RWPE2 (cell line): ENCODE measurements at regions not wholly inside any gene's neighbourhood (a gene's known extent, or its start where the extent isn't known, plus 50 kb on each side); places are given as distances from the start of the nearest gene placed in this dataset.
A peak's percentile ranks its signal among the peaks of the same experiment; 100 is the strongest.

Experiments
- ATAC-seq: fragments of 200-7000 bp; cut with Tn5 transposase; 3 replicates; pipeline ENCODE4 v1.9.1; 2021; ENCODE audit warnings: low read depth
- DNase-seq: peaks from one replicate; pipeline ENCODE4 v3.0.0-alpha.2; 2020; ENCODE audit warnings: low spot score
- H3K27ac ChIP-seq: fragments of 450-650 bp; 2 replicates; pipeline ENCODE4 v1.5.1; 2017; ENCODE audit warnings: mild to moderate bottlenecking; ENCODE audit not compliant: poor library complexity, severe bottlenecking
- H3K27me3 ChIP-seq: fragments of 250-450 bp; sonication (Bioruptor Pico); 2 replicates; pipeline ENCODE4 v1.5.1; 2021; ENCODE audit warnings: mild to moderate bottlenecking, moderate library complexity; ENCODE audit not compliant: insufficient read depth, poor library complexity, severe bottlenecking
- H3K36me3 ChIP-seq: fragments of 250-450 bp; sonication (Bioruptor Pico); 2 replicates; pipeline ENCODE4 v1.5.1; 2020; ENCODE audit warnings: low read depth, mild to moderate bottlenecking, moderate library complexity
- H3K4me1 ChIP-seq: fragments of 250-450 bp; sonication (Bioruptor Pico); 2 replicates; pipeline ENCODE4 v1.5.1; 2021; ENCODE audit warnings: mild to moderate bottlenecking, moderate library complexity; ENCODE audit not compliant: insufficient read depth, poor library complexity, severe bottlenecking
- H3K4me3 ChIP-seq: fragments of 250-450 bp; sonication (Bioruptor Pico); 2 replicates; pipeline ENCODE4 v1.5.1; 2021; ENCODE audit warnings: mild to moderate bottlenecking, moderate library complexity; ENCODE audit not compliant: severe bottlenecking
- H3K9me3 ChIP-seq: fragments of 250-450 bp; sonication (Bioruptor Pico); 2 replicates; pipeline ENCODE4 v1.5.1; 2021; ENCODE audit warnings: mild to moderate bottlenecking, moderate library complexity; ENCODE audit not compliant: severe bottlenecking
- TF ChIP-seq, protein P1 (sequence below): fragments of 450-650 bp; IDR thresholded peaks from one replicate; pipeline ENCODE4 v1.5.1; 2017; ENCODE audit warnings: mild to moderate bottlenecking, moderate library complexity; ENCODE audit not compliant: poor library complexity, severe bottlenecking

DNA sequence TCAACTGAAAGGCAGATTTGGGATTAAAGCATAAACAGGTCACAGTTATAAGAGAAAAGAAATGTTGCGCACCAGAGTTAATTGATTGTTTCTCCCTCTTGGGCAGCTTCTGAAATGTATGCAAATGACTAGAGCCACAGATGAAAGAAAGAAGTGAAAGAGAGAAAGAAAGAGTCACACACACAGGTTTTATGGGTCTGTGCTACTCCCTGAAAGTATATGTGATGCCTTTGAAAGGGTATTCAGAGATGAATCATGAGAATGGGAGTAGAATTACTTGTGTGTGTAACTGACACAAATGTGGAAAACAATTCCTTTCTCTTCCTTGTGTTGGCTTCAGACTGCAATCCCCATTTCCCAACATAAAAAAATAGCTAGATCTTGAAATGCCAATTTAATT is 196.9 kb downstream of the FOXA2 start:
- H3K9me3 ChIP-seq: peaks cover 2% of the 10 kb centered on the region
- H3K4me1 ChIP-seq: peaks cover 58% of the 10 kb centered on the region
- ATAC-seq (no peak), DNase-seq (no peak)
- H3K27ac ChIP-seq: peak overlapping the region; percentile 92
- TF ChIP-seq, protein P1, sequence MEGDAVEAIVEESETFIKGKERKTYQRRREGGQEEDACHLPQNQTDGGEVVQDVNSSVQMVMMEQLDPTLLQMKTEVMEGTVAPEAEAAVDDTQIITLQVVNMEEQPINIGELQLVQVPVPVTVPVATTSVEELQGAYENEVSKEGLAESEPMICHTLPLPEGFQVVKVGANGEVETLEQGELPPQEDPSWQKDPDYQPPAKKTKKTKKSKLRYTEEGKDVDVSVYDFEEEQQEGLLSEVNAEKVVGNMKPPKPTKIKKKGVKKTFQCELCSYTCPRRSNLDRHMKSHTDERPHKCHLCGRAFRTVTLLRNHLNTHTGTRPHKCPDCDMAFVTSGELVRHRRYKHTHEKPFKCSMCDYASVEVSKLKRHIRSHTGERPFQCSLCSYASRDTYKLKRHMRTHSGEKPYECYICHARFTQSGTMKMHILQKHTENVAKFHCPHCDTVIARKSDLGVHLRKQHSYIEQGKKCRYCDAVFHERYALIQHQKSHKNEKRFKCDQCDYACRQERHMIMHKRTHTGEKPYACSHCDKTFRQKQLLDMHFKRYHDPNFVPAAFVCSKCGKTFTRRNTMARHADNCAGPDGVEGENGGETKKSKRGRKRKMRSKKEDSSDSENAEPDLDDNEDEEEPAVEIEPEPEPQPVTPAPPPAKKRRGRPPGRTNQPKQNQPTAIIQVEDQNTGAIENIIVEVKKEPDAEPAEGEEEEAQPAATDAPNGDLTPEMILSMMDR: no peak
- H3K27me3 ChIP-seq: no peaks in the 10 kb centered on the region
- no peaks in the 10 kb centered on the region for H3K36me3 ChIP-seq
- H3K4me3 ChIP-seq: no peak overlapping the region

DNA sequence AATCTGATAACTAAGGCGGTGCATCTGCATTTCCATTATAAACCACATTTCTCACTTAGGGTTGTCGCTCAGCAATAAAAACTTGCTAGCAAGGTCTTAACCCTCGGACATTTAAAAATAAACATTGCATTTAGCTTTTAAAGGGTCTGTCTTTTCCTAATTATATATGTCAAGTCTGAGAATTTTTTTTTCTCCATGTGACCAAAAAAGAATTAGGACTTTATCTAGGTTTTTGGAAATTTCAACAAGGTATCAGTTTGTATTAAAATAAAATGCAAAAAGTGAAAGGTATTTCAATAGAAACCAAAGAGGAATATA is 198.1 kb downstream of the FOXA2 start:
- H3K4me3 ChIP-seq: no peak overlapping the region
- no peaks in the 10 kb centered on the region for H3K27me3 ChIP-seq
- H3K9me3 ChIP-seq: peaks cover 2% of the 10 kb centered on the region
- H3K4me1 ChIP-seq: peaks cover 61% of the 10 kb centered on the region
- TF ChIP-seq, protein P1: peak; percentile 53
- ATAC-seq (no peak), DNase-seq (no peak)
- no peak overlapping the region for H3K27ac ChIP-seq
- no peaks in the 10 kb centered on the region for H3K36me3 ChIP-seq

DNA sequence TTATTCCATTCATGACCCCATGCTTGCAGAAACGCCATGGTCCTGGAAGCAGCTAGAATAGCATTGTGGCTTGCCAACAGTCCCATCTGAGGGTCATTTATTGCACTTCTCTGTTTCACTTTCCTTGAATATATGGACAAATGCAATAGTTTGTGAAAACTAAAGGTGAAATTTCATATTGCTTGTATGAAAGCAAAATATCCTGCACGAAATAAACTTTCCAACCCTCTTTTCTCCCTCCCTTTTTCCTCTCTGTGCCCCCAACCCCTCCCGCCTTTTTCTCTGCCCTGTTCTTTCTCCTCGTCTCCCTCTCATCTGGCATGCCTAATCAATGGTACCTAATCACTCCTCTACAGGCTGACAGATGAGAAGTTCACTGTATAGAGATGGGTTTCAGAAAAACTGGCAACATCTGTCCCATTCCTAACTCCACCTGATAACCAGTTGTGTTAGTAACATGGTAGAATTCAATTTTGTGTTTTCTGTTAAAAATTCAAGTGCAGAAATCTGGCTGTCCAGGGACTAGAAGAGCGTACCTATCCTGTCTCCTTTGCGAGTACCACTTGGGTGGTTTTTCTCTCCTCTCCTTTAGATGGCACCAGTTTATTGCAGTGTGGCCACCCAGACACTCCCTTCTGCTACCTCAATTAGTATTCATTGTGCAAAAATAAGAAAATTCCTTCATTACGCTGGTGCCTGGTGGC is 198.6 kb downstream of the FOXA2 start:
- H3K27ac ChIP-seq: peak overlapping the region; percentile 95
- no peak overlapping the region for H3K4me3 ChIP-seq
- no peaks in the 10 kb centered on the region for H3K9me3 ChIP-seq
- peaks cover 61% of the 10 kb centered on the region for H3K4me1 ChIP-seq
- DNase-seq: no peak
- no peaks in the 10 kb centered on the region for H3K36me3 ChIP-seq
- H3K27me3 ChIP-seq: no peaks in the 10 kb centered on the region
- ATAC-seq: no peak
- TF ChIP-seq, protein P1: peak; percentile 82

DNA sequence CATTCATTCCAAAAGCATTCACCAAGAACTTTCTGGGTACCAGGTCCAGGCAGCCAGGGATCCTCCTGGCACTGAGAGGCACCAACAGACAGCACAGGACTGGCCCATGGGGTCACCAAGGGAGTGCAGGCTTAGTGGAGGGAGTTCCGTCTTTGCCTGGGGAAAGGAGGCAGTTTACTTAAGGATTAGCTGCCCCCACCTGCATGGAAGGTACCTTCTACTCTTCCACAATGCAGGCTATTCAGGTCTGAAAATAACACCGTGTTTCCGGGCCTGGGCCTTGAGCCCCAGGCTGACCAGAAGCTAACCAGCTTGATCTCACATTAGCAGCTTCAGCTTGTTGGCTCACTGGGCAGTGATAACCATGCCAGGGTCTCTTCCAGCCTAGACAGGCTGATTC is 199.4 kb downstream of the FOXA2 start:
- no peaks in the 10 kb centered on the region for H3K36me3 ChIP-seq
- DNase-seq (no peak), ATAC-seq (no peak)
- TF ChIP-seq, protein P1: no peak
- no peak overlapping the region for H3K4me3 ChIP-seq
- no peaks in the 10 kb centered on the region for H3K27me3 ChIP-seq
- peaks cover 64% of the 10 kb centered on the region for H3K4me1 ChIP-seq
- H3K9me3 ChIP-seq: no peaks in the 10 kb centered on the region
- peak overlapping the region; percentile 95 for H3K27ac ChIP-seq

DNA sequence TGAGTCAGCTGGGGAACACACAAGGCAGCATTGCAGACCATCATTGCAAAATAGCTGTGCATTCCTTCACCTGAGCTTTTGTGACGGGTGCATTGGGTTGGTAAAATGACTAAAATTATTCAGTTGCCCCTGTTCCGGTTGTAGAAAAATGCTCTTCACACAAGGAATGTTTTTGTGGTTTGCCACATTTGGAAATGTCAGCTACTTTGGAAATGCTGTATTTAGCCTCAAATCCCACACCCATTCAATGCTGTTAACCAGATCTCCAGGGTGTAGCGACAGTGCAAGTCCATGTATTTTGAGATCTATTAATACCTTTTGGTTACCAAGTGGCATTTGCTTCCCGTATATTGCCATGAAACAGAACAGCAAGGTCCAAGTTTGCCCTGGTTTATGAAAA is 201.2 kb downstream of the FOXA2 start:
- TF ChIP-seq, protein P1: no peak
- H3K9me3 ChIP-seq: no peaks in the 10 kb centered on the region
- ATAC-seq: peak; percentile 13; the same call in 2 of the 3 replicates

More for the DNA sequence above, 201.2 kb downstream of the FOXA2 start:
- DNase-seq: no peak
- no peak overlapping the region for H3K4me3 ChIP-seq
- H3K27me3 ChIP-seq: no peaks in the 10 kb centered on the region
- no peaks in the 10 kb centered on the region for H3K36me3 ChIP-seq
- peak overlapping the region; percentile 95 for H3K27ac ChIP-seq
- H3K4me1 ChIP-seq: peaks cover 63% of the 10 kb centered on the region
